ENCODE measurements at regions not wholly inside any gene's neighbourhood (a gene's known extent, or its start where the extent isn't known, plus 50 kb on each side); places are given as distances from the start of the nearest gene placed in this dataset.

GRCh38 chr12:65520658-65521057 lies 242.2 kb downstream of the MSRB3 start:
- no peak for TF ChIP-seq CTCF (IDR thresholded peaks at IDR 0.05)
- TF ChIP-seq POLR2A (IDR thresholded peaks at IDR 0.05), result no peak
